Heart left ventricle (tissue), 13 donors: ENCODE measurements at regions not wholly inside any gene's neighbourhood (a gene's known extent, or its start where the extent isn't known, plus 50 kb on each side); places are given as distances from the start of the nearest gene placed in this dataset.

ENCODE experiments used
- POLR2A ChIP-seq, 2 donors: fragments of 450-650 bp; IDR thresholded peaks; one replicate each; pipeline ENCODE4 v1.6.1; 2017; ENCODE audit warnings: antibody characterized with exemption in 2 of 2, mild to moderate bottlenecking in 2 of 2, moderate library complexity in 2 of 2
- TF ChIP-seq, protein P1 (sequence below), 12 donors: fragments of 200-600 bp; sonication (generic) in 4 of 12; IDR thresholded peaks; one replicate each; pipeline versions ENCODE4 v1.5.0 to v1.8.0; 2018 to 2022; ENCODE audit warnings: antibody characterized with exemption in 12 of 12, mild to moderate bottlenecking in 5 of 12
- donor health status: ischemic (EF 13 %, LVEDD 7.1; RV severe dilation, severe dysfunction).
- donor health status: DM: no; HTN: yes; CAD: no.
- donor health status: DM: no; HTN: no; CAD: no.
- donor health status: ischemic (EF 25% LVEDD 6.9; RV normal size, moderate dysfunction).
- donor health status: ischemic (EF 25% LVEDD 5.7; RV mildly dilated, moderate dysfunction).
- donor health status: ischemic (EF 35%, LVEDD 5.7; RV mildly dilated, moderate dysfunction).
- donor health status: nonischemic (EF 11% LVEDD 7.7; RV severe dilation, severe dysfunction).
- donor health status: DM: yes; HTN: yes; CAD: no.
- donor health status: PGD.
- donor health status: ischemic (EF 29% LVEDD 5.4; RV normal size, mild dysfunction).
- donor health status: nonischemic (EF 23%, LVEDD 6.1; RV moderate dilation, normal function).

DNA sequence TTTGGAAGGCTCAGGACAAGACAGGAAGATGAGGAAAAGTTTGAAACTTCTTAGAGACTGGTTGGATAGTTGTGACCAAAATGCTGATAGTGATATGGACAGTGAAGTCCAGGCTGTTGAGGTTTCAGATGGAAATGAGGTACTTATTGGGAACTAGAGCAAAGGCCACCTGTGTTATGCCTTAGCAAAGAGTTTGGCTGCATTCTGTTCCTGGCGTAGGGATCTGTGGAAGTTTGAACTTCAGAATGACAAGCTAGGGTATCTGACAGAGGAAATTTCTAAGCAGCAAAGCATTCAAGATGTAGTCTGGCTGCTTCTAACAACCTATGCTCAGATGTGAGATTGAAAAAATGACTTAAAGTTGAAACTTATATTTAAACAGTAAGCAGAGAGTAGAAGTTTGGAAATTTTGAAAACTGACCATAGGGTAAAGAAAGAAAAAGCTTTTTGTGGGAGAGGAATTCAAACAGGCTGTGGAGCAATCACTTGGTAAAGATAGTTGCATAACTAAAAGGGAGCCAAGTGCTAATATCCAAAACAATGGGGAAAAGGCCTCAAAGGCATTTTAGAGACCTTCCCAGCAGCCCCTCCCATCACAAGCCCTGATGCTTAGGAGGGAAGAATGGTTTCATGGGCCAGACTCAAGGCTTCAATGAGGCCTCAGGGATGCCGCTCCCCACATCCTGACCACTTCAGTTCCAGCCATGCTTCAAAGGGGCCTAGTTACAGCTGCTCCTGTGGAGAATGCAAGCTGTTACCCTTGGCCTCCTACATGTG is 415.1 kb downstream of the INHBA start:
- TF ChIP-seq, protein P1, sequence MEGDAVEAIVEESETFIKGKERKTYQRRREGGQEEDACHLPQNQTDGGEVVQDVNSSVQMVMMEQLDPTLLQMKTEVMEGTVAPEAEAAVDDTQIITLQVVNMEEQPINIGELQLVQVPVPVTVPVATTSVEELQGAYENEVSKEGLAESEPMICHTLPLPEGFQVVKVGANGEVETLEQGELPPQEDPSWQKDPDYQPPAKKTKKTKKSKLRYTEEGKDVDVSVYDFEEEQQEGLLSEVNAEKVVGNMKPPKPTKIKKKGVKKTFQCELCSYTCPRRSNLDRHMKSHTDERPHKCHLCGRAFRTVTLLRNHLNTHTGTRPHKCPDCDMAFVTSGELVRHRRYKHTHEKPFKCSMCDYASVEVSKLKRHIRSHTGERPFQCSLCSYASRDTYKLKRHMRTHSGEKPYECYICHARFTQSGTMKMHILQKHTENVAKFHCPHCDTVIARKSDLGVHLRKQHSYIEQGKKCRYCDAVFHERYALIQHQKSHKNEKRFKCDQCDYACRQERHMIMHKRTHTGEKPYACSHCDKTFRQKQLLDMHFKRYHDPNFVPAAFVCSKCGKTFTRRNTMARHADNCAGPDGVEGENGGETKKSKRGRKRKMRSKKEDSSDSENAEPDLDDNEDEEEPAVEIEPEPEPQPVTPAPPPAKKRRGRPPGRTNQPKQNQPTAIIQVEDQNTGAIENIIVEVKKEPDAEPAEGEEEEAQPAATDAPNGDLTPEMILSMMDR (IDR thresholded peaks at IDR 0.05), result no peak
- TF ChIP-seq POLR2A (IDR thresholded peaks at IDR 0.05), result no peak
